Activated naive CD4-positive, alpha-beta T cell treated with anti-CD3 and anti-CD28 coated beads, Interleukin-2, amount 50 U/mL, for 72 hours (primary cell): ENCODE measurements at regions not wholly inside any gene's neighbourhood (a gene's known extent, or its start where the extent isn't known, plus 50 kb on each side); places are given as distances from the start of the nearest gene placed in this dataset.
"Not testable (repeated sequence)": the region's sequence is repeated elsewhere in the genome, so short reads cannot be mapped to it uniquely, and the experiment has no call there.

ENCODE experiments used
- ATAC-seq, 2 donors: fragments of 150-1000 bp; cut with Tn5 transposase; 2 replicates each; pipeline ENCODE4 v1.10.0; 2021; ENCODE audit warnings: mild to moderate bottlenecking in 2 of 2, moderate library complexity in 2 of 2
- DNase-seq, 2 donors: peaks; one replicate each; pipeline ENCODE4 v3.0.0; 2021 to 2022; ENCODE audit warnings: low spot score in 2 of 2
- H3K27ac Mint-ChIP-seq, 2 donors: one replicate each; pipeline ENCODE4 v1.8.0; 2022; ENCODE audit warnings: mild to moderate bottlenecking in 2 of 2, mixed read lengths in 2 of 2
- H3K36me3 Mint-ChIP-seq, 2 donors: one replicate each; pipeline ENCODE4 v1.8.0; 2022; ENCODE audit warnings: mixed read lengths in 2 of 2
- H3K9me3 Mint-ChIP-seq, 2 donors: one replicate each; pipeline ENCODE4 v1.8.0; 2022; ENCODE audit warnings: mixed read lengths in 2 of 2

DNA sequence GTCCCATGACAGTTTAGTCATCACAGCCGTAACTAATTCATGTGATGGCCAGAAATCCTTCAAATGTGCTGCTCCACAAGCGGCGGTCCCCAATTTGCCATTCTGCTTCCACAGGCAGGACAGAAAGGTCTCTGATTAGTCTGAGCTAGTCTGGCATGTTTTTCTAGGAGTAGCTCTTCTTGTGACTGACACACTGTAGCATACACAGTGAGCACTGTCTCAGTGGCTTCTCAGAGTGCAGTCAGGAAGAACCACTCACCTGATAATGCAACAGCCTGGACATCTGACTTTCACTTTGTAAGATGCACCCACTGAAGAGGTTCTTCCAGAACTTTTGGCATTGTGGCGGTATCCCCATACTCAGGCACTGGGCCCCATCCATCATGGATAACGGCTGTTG, 1266.2 kb downstream of the TMEM121 start:
- ATAC-seq (no peak), DNase-seq (no peak)
- Mint-ChIP-seq H3K27ac (no peak overlapping the region), H3K36me3 (no peaks in the 10 kb centered on the region), H3K9me3 (no peaks in the 10 kb centered on the region)

DNA sequence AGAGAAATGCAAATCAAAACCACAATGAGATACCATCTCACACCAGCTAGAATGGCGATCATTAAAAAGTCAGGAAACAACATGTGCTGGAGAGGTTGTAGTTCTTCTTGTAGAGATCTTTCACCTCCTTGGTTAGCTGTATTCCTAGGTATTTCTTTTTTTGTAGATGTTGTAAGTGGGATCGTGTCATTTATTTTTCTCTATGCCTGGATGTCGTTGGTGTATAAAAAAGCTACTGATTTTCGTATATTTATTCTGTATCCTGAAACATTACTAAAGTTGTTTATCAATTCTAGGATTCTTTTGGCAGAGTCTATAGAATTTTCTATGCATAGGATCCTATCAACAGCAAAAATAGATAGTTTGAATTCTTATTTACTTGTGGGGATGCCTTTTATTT, 1271.8 kb downstream of the TMEM121 start:
- not testable (repeated sequence) for DNase-seq, H3K27ac Mint-ChIP-seq, H3K36me3 Mint-ChIP-seq, H3K9me3 Mint-ChIP-seq, ATAC-seq

DNA sequence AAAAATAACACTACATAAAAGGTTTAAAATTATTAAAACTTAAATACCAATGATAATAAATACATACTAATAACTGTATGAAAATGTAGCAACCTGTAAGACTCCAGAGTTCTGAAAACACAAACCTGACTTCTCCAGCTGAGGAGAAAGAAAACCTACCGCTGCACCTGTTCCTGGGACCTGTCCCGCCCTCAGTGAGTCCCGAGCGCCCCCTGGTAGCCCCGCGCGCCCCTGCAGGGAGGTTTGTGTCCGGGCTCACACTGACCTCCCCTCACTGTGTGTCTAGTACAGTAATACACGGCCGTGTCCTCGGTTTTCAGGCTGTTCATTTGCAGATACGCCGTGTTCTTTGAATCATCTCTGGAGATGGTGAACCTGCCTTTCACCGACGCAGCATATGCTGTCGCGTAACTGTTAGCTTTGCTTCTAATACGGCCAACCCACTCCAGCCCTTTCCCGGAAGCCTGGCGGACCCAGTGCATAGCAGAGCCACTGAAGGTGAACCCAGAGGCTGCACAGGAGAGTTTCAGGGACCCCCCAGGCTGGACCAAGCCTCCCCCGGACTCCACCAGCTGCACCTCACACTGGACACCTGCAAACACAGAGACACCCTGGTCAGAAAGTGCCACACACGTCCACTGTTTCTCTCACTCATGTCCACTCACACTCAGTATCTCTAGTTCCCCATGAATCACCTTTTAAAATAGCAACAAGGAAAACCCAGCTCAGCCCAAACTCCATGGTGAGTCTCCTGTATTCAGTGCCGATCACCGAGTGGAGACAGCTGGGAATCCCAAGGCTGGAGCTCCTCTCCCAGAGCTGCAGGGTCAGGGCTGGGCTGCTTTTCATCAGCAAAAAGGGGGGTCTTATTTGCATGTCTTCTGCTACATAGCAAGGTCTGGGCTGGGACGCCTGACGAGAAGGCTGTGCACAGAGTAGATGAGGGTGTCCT, 1276.3 kb downstream of the TMEM121 start:
- DNase-seq (no peak), ATAC-seq (no peak)
- no peaks in the 10 kb centered on the region for H3K9me3 Mint-ChIP-seq
- no peaks in the 10 kb centered on the region for H3K36me3 Mint-ChIP-seq
- no peak overlapping the region for H3K27ac Mint-ChIP-seq

DNA sequence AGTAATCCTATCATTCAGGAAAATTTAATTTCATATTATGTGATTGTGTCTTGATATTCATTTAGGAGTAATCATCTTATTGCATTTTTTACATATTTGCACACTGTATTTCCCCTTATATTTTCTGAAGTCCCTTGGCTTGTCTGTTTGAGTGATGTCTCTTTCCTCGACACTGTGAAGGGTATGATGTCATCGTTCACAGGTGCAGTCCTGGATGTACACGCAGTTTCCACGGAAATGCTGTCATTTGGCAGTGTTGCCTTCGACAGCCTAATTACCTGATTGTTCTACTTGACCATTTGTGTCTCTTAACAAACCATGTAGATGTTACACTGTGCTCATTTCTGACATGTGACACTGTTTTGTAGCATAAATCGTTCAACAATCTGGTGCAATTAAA, 1277.0 kb downstream of the TMEM121 start:
- Mint-ChIP-seq H3K36me3 (no peaks in the 10 kb centered on the region), H3K9me3 (no peaks in the 10 kb centered on the region), H3K27ac (no peak overlapping the region)
- no peak for DNase-seq
- no peak for ATAC-seq

DNA sequence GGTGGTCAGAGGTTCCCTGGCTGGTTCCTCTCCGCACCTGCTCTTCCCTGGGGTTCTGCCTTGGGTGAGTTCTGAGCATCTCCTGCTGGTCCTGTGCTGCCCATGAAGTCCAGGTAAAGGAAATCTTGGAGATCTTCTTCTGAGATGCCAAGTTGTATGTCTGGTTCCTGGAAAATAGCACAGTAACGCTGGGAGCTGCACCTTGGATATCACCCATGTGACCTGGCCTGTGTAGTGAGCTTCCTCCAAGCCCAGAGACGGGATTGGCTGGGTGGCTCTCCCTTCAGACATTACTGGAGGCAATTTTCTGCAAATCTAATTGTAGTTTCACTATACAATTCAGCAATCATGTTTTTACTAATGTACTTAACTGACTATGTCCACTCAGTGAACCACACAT, 1281.1 kb downstream of the TMEM121 start:
- no peaks in the 10 kb centered on the region for H3K36me3 Mint-ChIP-seq
- ATAC-seq (no peak), DNase-seq (no peak)
- H3K27ac Mint-ChIP-seq = no peak overlapping the region
- no peaks in the 10 kb centered on the region for H3K9me3 Mint-ChIP-seq

DNA sequence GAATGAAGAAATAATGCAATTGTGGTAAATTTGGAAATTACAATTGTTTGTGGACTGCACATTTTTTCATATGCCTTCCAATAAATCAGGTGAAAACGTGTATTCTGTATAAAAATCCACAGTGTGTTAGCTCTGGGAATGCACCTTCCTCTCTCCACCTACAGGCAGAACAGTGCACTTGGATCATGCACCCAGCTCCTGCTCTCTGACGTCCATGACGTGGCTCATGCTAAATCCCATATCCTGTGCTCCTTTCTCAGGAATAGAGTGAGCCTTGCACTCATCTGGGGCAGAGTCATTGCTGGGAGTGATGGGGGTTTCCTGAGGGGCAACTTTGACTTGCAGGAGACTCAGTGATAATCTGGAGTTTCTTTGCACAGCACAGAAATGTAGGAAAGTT, 1282.1 kb downstream of the TMEM121 start:
- H3K9me3 Mint-ChIP-seq = no peaks in the 10 kb centered on the region
- DNase-seq (no peak), ATAC-seq (no peak)
- H3K36me3 Mint-ChIP-seq = no peaks in the 10 kb centered on the region
- H3K27ac Mint-ChIP-seq = no peak overlapping the region

DNA sequence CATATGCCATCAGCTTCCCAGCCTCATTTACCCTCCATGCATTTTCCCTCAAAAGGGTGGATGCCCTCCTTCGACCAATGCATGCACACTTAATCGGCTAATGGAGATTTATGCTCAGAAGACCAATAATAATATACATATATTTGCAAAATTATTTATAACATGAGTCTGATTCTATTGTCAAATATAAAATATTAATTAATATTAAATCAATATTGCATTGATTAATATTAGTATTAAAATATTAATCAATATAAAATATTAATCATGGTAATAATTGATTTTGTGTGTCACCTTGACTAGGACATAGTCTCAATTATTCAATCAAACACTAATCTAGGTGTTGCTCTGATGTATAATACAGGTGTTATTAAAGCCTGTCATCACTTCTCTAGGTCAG, 1282.5 kb downstream of the TMEM121 start:
- no peaks in the 10 kb centered on the region for H3K36me3 Mint-ChIP-seq
- no peaks in the 10 kb centered on the region for H3K9me3 Mint-ChIP-seq
- ATAC-seq (no peak), DNase-seq (no peak)
- no peak overlapping the region for H3K27ac Mint-ChIP-seq

DNA sequence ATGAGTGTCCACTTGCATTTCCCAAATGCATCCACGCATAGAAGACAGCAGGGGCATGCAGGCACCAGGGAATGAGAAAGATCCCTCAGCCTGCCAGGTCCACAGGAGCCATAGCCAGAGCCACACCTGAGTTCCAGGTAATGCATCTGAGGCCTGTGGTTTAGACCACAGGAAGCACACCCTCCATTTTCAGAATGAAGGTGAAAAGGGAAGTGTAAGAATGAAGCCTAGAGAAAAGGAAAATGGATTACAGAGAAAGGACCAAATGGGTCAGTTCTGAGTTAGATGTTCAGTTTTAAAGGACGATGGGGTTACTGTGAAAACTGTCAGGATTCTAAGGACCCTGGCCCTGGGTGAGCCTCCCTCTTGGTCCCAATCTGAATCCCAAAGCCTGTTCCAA, 1283.2 kb downstream of the TMEM121 start:
- no peak overlapping the region for H3K27ac Mint-ChIP-seq
- ATAC-seq (no peak), DNase-seq (no peak)
- H3K9me3 Mint-ChIP-seq = no peaks in the 10 kb centered on the region
- no peaks in the 10 kb centered on the region for H3K36me3 Mint-ChIP-seq

DNA sequence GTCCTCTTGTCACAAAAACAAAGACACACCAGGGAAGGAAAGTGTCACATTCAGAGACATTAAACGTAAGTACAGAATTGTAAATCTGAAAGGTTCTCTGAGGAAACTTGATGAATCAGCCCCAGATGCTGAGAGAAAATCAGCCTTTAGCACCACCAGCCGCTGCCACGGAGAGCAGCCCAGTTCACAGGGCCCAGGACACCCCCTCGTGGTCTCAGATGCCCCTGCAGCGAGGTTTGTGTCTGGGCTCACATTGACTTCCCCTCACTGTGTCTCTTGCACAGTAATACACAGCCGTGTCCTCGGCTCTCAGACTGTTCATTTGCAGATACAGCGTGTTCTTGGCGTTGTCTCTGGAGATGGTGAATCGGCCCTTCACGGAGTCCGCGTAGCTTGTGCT, 1283.8 kb downstream of the TMEM121 start:
- H3K36me3 Mint-ChIP-seq, DNase-seq, H3K9me3 Mint-ChIP-seq, H3K27ac Mint-ChIP-seq: not testable (repeated sequence)
- peak in 1 of 2 donors; percentile 69 for ATAC-seq

DNA sequence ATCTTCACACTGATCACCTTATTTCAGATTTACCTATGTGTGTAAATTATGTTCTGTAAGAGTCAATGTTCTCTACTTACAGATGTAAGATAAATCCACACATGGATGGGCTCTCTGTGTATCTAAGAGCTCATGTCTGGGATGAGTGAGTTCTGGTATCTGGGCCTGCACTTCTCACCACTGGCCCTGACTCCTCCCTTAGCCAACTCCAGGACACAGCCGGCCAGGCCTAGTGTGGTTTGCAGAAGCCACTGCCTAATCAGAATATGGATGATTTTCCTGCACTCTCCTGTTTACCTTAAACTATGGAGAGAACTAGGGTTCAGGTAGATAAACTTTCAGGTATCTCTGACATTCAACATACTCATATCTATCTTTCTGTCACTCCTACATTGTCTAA, 1284.8 kb downstream of the TMEM121 start:
- Mint-ChIP-seq H3K9me3 (no peaks in the 10 kb centered on the region), H3K36me3 (no peaks in the 10 kb centered on the region), H3K27ac (no peak overlapping the region)
- ATAC-seq (no peak), DNase-seq (no peak)

DNA sequence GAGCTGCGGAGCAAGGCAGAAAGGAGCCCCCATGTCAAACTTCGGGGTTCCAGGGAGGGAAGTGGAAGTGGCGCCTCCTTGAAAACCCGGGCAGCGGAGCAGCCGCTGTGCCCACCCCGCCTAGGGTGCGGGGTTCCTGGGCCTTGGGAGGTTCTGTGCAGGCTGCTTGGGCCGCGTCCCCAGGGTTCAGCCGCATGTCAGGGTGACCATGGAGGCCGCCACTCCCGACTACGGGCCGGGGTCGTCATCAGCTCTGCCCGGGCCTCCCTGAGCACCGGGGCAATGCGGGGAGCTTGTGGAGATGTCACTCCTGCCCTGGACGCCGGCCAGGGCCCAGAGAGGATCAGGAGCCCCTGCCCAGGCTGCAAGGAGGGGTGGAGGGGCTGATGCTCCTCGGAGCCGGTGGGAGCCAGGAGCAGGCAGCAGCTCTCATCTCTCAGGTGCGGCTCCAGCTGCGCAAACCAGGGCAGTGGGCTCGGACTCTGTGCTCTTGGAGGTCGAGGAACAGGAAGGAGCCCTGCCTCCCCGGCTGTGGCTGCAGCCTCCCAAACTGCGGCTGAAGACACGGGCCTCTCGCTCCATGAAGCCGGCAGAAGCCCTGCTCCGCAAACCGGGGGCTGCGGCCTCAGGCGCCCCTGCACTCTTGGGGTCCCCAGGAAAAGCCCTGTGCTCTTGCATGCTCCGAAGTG, 1286.5 kb downstream of the TMEM121 start:
- H3K9me3 Mint-ChIP-seq = no peaks in the 10 kb centered on the region
- DNase-seq = no peak
- H3K36me3 Mint-ChIP-seq = no peaks in the 10 kb centered on the region
- ATAC-seq = no peak
- no peak overlapping the region for H3K27ac Mint-ChIP-seq

DNA sequence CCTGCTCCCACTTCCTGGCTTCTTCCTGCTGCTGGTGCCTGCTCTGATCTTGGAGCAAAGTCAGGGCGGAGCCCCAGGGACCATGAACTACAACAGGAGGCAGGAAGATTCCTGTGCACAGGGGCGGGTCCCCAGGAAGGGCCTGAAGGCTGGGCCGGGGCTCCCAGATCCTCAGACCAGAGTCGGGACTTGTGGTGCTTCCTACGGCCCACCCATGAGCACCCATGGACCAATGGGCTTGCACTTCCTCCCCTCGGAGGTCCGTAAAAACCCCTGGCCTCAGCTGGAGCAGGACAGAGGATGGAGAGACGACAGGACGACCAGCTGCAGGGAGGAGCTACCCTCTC, 1287.1 kb downstream of the TMEM121 start:
- Mint-ChIP-seq H3K36me3 (no peaks in the 10 kb centered on the region), H3K27ac (no peak overlapping the region), H3K9me3 (no peaks in the 10 kb centered on the region)
- no peak for ATAC-seq
- DNase-seq = no peak

DNA sequence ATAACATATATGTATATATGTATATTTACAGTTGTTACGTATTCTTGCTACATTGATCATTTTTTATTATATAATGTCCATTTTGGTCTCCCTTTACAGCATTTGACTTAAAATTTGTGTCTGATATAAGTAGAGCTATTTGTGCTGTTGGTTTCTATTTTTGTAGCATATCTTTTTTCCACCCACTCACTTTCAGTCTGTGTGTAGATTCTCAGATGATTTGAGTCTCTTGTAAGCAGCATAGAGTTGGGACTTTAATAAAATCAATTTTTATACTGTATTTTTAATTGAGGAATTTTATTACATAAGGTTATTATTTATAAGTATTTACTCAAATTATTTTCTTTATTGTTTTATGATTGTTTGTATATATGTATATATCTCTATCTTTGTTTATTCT, 1293.7 kb downstream of the TMEM121 start:
- no peak for ATAC-seq
- H3K36me3 Mint-ChIP-seq = no peaks in the 10 kb centered on the region
- H3K9me3 Mint-ChIP-seq = no peaks in the 10 kb centered on the region
- H3K27ac Mint-ChIP-seq = no peak overlapping the region
- DNase-seq = no peak

DNA sequence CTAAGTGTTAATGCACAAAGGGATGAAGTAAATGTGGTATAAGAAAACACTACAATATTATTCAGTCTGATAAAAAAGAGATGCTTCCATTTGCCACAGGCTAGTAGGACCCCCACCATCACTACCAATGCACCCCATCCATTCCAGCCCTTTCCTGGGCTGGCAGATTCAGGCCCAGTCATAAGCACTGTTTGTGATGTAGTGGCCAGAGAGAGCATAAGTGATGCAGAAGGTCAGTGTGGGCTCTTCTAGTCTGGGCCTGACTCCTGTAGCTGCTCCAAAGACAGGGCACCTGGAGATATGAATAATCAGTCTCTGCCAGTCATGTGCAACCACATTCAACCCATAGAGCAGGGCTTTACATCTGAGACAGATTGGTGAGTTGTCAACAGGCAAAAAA, 1294.7 kb downstream of the TMEM121 start:
- no peak for ATAC-seq
- H3K9me3 Mint-ChIP-seq = no peaks in the 10 kb centered on the region
- no peak overlapping the region for H3K27ac Mint-ChIP-seq
- DNase-seq = no peak
- H3K36me3 Mint-ChIP-seq = no peaks in the 10 kb centered on the region

DNA sequence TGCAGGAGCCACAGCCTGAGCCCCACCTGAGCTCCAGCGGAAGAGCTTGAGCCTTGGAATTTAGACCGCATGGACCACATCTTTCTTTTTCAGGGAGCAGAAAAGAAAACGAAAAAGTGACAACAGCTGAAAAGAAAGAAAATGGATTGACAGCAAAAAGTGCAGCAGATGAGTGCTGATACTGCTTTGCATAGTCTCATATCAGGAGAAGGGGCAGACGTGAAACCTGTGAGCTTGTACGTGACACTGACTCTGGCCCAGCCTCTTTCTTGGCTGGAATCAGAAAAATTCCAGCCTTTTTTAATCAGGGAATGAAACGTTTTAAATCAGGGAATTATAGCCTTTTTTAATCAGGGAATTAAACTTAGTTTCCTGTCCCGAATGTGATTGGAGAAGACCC, 1296.5 kb downstream of the TMEM121 start:
- DNase-seq = no peak
- no peak overlapping the region for H3K27ac Mint-ChIP-seq
- no peak for ATAC-seq
- no peaks in the 10 kb centered on the region for H3K36me3 Mint-ChIP-seq
- no peaks in the 10 kb centered on the region for H3K9me3 Mint-ChIP-seq

DNA sequence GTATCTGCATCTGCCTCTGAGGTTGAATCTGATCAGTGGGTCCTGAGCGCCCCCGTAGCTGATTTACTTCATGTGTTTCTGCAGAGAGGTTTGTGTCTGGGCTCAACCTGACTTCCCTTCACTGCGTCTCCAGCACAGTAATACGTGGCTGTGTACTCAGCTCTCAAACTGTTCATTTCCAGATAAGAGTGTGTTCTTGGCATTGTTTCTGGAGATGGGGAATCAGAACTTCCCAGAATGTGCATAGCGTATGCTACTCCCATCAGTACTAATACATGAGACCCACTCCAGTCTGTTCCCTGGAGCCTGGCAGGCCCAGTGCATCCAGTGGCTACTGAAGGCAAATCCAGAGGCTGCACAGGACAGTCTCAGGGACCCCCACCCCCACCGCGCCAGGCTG, 1297.2 kb downstream of the TMEM121 start:
- Mint-ChIP-seq H3K9me3 (no peaks in the 10 kb centered on the region), H3K36me3 (no peaks in the 10 kb centered on the region), H3K27ac (no peak overlapping the region)
- no peak for DNase-seq
- no peak for ATAC-seq

DNA sequence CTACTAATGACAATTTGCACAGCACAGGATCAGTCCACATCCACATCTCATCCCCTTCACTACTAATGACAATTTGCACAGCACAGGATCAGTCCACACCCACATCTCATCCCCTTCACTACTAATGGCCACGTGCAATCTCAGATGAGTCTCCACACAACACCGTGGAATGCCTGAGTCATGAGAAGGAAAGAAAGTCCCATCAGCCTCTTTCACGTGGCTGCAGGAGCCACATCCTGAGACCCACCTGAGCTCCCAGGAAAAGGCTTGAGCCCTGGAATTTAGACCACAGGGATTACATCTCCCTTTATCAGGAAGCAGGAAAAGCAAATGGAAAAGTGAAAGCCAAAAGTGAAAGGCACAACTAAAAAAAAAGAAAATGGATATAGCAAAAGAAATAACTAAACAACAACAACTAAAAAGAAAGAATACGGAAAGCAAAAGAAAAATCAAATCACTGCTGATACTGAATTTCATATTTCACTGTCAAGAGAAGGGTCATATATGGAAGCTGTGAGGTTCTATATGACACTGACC, 1300.5 kb downstream of the TMEM121 start:
- DNase-seq = no peak
- no peak overlapping the region for H3K27ac Mint-ChIP-seq
- H3K36me3 Mint-ChIP-seq = peaks cover 0 to 7% of the 10 kb centered on the region in 2 donors
- H3K9me3 Mint-ChIP-seq = peaks cover 4 to 5% of the 10 kb centered on the region in 2 donors
- ATAC-seq = no peak

DNA sequence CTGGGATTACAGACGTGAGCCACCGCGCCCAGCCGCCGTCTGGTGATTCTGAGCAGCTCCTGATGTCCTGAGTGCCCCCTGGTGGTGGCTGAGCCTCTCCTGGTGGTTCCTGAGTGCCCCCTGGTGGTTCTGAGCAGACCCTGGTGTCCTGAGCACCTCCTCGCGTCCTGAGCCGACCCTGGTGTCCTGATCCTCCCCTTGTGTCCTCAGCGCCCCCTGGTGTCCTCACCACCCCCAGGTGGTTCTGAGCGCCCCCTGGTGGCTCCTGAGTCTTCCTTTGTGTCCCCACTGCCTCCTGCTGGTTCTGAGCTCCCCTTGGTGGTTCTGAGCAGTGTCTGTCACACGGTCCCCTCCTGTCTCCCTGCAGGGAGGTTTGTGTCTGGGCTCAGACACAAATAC, 1304.9 kb downstream of the TMEM121 start:
- no peak overlapping the region for H3K27ac Mint-ChIP-seq
- peaks cover 4 to 5% of the 10 kb centered on the region in 2 donors for H3K9me3 Mint-ChIP-seq
- peak; percentile 49 to 70 for ATAC-seq
- H3K36me3 Mint-ChIP-seq = peaks cover 0 to 7% of the 10 kb centered on the region in 2 donors
- DNase-seq = peak in 1 of 2 donors; percentile 85
